Sigmoid colon (tissue), 6 donors: ENCODE measurements at regions not wholly inside any gene's neighbourhood (a gene's known extent, or its start where the extent isn't known, plus 50 kb on each side); places are given as distances from the start of the nearest gene placed in this dataset.

Experiments
- DNase-seq: peaks from one replicate; pipeline ENCODE4 v3.0.0-alpha.2; 2019
- H3K27ac ChIP-seq, 4 donors: fragments of 200-600 bp; sonication (generic); one replicate each; pipeline ENCODE4 v1.5.1; 2016 to 2019; ENCODE audit warnings: mild to moderate bottlenecking in 1 of 4
- H3K27me3 ChIP-seq, 3 donors: fragments of 200-600 bp; sonication (generic); one replicate each; pipeline ENCODE4 v1.5.1; 2019; ENCODE audit warnings: mild to moderate bottlenecking in 1 of 3
- H3K36me3 ChIP-seq, 4 donors: fragments of 200-600 bp; sonication (generic); one replicate each; pipeline ENCODE4 v1.5.1; 2016 to 2019
- H3K4me1 ChIP-seq, 4 donors: fragments of 200-600 bp; sonication (generic); one replicate each; pipeline ENCODE4 v1.5.1; 2017 to 2019
- H3K4me3 ChIP-seq, 4 donors: fragments of 200-600 bp; sonication (generic); one replicate each; pipeline ENCODE4 v1.5.1; 2017 to 2019; ENCODE audit warnings: mild to moderate bottlenecking in 2 of 4, moderate library complexity in 1 of 4
- H3K9me3 ChIP-seq, 4 donors: fragments of 200-600 bp in 3 of 4; sonication (generic) in 3 of 4; one replicate each; pipeline versions ENCODE4 v1.5.1 to v1.6.1; 2013 to 2019
- EP300 ChIP-seq, 4 donors: sonication (generic); formaldehyde crosslinking; IDR thresholded peaks; one replicate each; pipeline ENCODE4 v1.6.1; 2017; ENCODE audit warnings: antibody characterized with exemption in 4 of 4
- POLR2A ChIP-seq, 2 donors: fragments of 450-650 bp; IDR thresholded peaks; one replicate each; pipeline ENCODE4 v1.6.1; 2016; ENCODE audit warnings: antibody characterized with exemption in 2 of 2, mild to moderate bottlenecking in 2 of 2, moderate library complexity in 2 of 2
- POLR2AphosphoS5 ChIP-seq, 4 donors: sonication (generic); formaldehyde crosslinking; IDR thresholded peaks; one replicate each; pipeline ENCODE4 v1.6.1; 2017; ENCODE audit warnings: antibody characterized with exemption in 4 of 4
- WGBS, 2 donors: extraction: QIAGEN DNeasy Blood & Tissue Kit; methylation state at CpG; one replicate each; pipeline ENCODE4 v1.1.7; 2013; 5-methylcytosine and 5-hydroxymethylcytosine counted together
- intact Hi-C: fragments of 100-400 bp; cut with DNase I; formaldehyde crosslinking; loops from one replicate; pipeline ENCODE4 v1.15.1; 2023
- TF ChIP-seq, protein P1 (sequence below), 4 experiments: fragments of 450-650 bp in 3 of 4; fragments of 200-600 bp in 1 of 4; IDR thresholded peaks; one replicate each; pipeline ENCODE4 v1.5.1; 2016 to 2019; ENCODE audit warnings: antibody characterized with exemption in 4 of 4, mild to moderate bottlenecking in 3 of 4, moderate library complexity in 2 of 4
- donor health status: healthy with polysubstance abuse.
- donor health status: healthy.

GRCh38 chr17:77796176-77796860 lies 162.2 kb upstream of the TNRC6C start:
- peak overlapping the region; percentile 23 to 79 (median 58) for H3K27ac ChIP-seq
- H3K27me3 ChIP-seq = no peaks in the 10 kb centered on the region
- peak; percentile 61 for DNase-seq
- H3K36me3 ChIP-seq = no peaks in the 10 kb centered on the region
- no peak overlapping the region for H3K4me3 ChIP-seq
- intact Hi-C loops = no loop called here
- peaks cover 0 to 21% (median 15%) of the 10 kb centered on the region in 4 donors for H3K4me1 ChIP-seq
- WGBS, 2 donors = 70 to 74% methylated on average over 9 of the region's 9 CpGs
- H3K9me3 ChIP-seq = no peaks in the 10 kb centered on the region
- TF ChIP-seq POLR2A (IDR thresholded peaks at IDR 0.05) = no peak
- TF ChIP-seq EP300 (IDR thresholded peaks at IDR 0.05) = no peak
- TF ChIP-seq, protein P1, sequence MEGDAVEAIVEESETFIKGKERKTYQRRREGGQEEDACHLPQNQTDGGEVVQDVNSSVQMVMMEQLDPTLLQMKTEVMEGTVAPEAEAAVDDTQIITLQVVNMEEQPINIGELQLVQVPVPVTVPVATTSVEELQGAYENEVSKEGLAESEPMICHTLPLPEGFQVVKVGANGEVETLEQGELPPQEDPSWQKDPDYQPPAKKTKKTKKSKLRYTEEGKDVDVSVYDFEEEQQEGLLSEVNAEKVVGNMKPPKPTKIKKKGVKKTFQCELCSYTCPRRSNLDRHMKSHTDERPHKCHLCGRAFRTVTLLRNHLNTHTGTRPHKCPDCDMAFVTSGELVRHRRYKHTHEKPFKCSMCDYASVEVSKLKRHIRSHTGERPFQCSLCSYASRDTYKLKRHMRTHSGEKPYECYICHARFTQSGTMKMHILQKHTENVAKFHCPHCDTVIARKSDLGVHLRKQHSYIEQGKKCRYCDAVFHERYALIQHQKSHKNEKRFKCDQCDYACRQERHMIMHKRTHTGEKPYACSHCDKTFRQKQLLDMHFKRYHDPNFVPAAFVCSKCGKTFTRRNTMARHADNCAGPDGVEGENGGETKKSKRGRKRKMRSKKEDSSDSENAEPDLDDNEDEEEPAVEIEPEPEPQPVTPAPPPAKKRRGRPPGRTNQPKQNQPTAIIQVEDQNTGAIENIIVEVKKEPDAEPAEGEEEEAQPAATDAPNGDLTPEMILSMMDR (IDR thresholded peaks at IDR 0.05) = no peak
- TF ChIP-seq POLR2AphosphoS5 (IDR thresholded peaks at IDR 0.05) = peak in 1 of 4 donors; percentile 15

GRCh38 chr17:77798031-77798430 lies 160.5 kb upstream of the TNRC6C start:
- DNase-seq = peak; percentile 4
- no peaks in the 10 kb centered on the region for H3K9me3 ChIP-seq
- no peak overlapping the region for H3K4me3 ChIP-seq
- peaks cover 0 to 33% (median 26%) of the 10 kb centered on the region in 4 donors for H3K4me1 ChIP-seq
- peak overlapping the region in 1 of 4 donors; percentile 20 for H3K27ac ChIP-seq
- no peaks in the 10 kb centered on the region for H3K36me3 ChIP-seq
- intact Hi-C loops = no loop called here
- TF ChIP-seq, protein P1 (IDR thresholded peaks at IDR 0.05) = no peak
- TF ChIP-seq EP300 (IDR thresholded peaks at IDR 0.05) (no peak), POLR2AphosphoS5 (IDR thresholded peaks at IDR 0.05) (no peak), POLR2A (IDR thresholded peaks at IDR 0.05) (no peak)
- no peaks in the 10 kb centered on the region for H3K27me3 ChIP-seq
- 69 to 74% methylated on average over 7 of the region's 7 CpGs for WGBS, 2 donors

DNA sequence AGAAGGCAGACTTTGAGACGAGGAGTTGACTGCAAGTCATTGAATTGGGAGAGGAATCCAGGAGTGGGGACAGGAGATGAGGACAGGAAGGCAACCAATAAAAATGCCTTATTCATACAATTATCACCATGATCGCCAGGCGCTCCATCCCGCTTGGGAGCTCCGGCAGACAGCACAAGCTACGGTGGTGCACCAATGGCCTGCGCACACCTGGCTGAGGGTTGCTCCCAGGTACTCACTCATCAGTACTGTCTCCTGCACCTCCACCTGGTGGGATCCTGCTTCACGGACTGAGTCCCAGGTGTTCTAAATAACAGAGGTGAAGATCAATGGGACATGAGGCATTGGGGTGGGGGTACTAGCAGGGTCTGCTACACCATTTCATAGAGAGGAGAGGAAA lies 160.0 kb upstream of the TNRC6C start:
- H3K27ac ChIP-seq = no peak overlapping the region
- intact Hi-C loops = no loop called here
- WGBS, 2 donors = 93 to 94% methylated on average over 8 of the region's 8 CpGs
- no peaks in the 10 kb centered on the region for H3K9me3 ChIP-seq
- H3K27me3 ChIP-seq = no peaks in the 10 kb centered on the region
- no peak overlapping the region for H3K4me3 ChIP-seq
- H3K4me1 ChIP-seq = peaks cover 0 to 37% (median 30%) of the 10 kb centered on the region in 4 donors
- H3K36me3 ChIP-seq = no peaks in the 10 kb centered on the region
- DNase-seq = peak; percentile 41
- no peak for TF ChIP-seq POLR2A (IDR thresholded peaks at IDR 0.05)
- TF ChIP-seq, protein P1 (IDR thresholded peaks at IDR 0.05) = no peak

- TF ChIP-seq EP300 (IDR thresholded peaks at IDR 0.05) (no peak), POLR2A (IDR thresholded peaks at IDR 0.05) (no peak), POLR2AphosphoS5 (IDR thresholded peaks at IDR 0.05) (no peak)
- TF ChIP-seq, protein P1 (IDR thresholded peaks at IDR 0.05) = no peak
- Histone ChIP-seq H3K27me3 (no peaks in the 10 kb centered on the region), H3K9me3 (no peaks in the 10 kb centered on the region), H3K4me1 (peaks cover 0 to 35% (median 26%) of the 10 kb centered on the region in 4 donors), H3K4me3 (no peak overlapping the region), H3K27ac (no peak overlapping the region), H3K36me3 (no peaks in the 10 kb centered on the region)
- 51 to 78% methylated on average over 15 of the region's 15 CpGs for WGBS, 2 donors
- intact Hi-C loops = no loop called here
- DNase-seq = peak; percentile 34
Observed at GRCh38 chr17:77800816-77801215, 157.7 kb upstream of the TNRC6C start.
